Activated T-helper 1 cell treated with anti-CD3 and anti-CD28 coated beads, Interleukin-12 subunit alpha, Interleukin-12 subunit beta, Interleukin-2, Interleukin-4 antibody, amounts not matched to agents 30 ng/mL and 10 ng/mL and 1 ng/mL, durations not matched to agents 14 hours and 24 hours and 36 hours (primary cell): ENCODE measurements at regions not wholly inside any gene's neighbourhood (a gene's known extent, or its start where the extent isn't known, plus 50 kb on each side); places are given as distances from the start of the nearest gene placed in this dataset.

Experiments
- DNase-seq: peaks from one replicate; pipeline ENCODE4 v3.0.0; 2021; ENCODE audit warnings: low spot score
- H3K27ac Mint-ChIP-seq: one replicate; pipeline ENCODE4 v1.8.0; 2021; ENCODE audit warnings: mild to moderate bottlenecking, mixed read lengths
- H3K27me3 Mint-ChIP-seq: one replicate; pipeline ENCODE4 v1.8.0; 2022; ENCODE audit warnings: mild to moderate bottlenecking, moderate library complexity, mixed read lengths; ENCODE audit not compliant: insufficient read depth
- H3K36me3 Mint-ChIP-seq: one replicate; pipeline ENCODE4 v1.8.0; 2021; ENCODE audit warnings: low read depth, mixed read lengths
- H3K4me1 Mint-ChIP-seq: one replicate; pipeline ENCODE4 v1.8.0; 2021; ENCODE audit warnings: low read depth, mixed read lengths
- H3K4me3 Mint-ChIP-seq: one replicate; pipeline ENCODE4 v1.8.0; 2021; ENCODE audit warnings: mild to moderate bottlenecking, moderate library complexity, mixed read lengths
- H3K9me3 Mint-ChIP-seq: one replicate; pipeline ENCODE4 v1.8.0; 2021; ENCODE audit warnings: mixed read lengths
- intact Hi-C: fragments of 100-400 bp; cut with micrococcal nuclease; formaldehyde crosslinking; loops from one replicate; pipeline ENCODE4 v1.15.1; 2024

DNA sequence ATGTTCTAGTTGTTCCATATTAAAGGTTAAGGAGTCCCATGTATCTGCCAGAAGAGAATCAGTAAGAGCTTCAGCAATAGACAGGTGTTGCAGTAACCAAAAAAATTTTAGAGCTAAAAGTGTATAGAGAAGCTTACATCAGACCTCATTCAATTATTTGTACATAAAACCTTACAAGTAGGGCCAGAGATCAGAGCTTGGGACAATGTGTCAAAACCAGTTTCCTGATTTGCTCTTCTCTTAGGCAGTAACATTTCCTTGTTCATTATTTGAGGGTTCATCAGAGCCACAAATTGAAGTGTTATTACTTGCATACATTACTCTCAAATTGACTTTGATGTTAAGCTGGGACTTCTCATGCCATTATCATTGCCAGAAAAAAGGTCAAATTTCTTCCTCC is 55.5 kb upstream of the ATXN7L3B start:
- Mint-ChIP-seq H3K4me1 (no peaks in the 10 kb centered on the region), H3K27ac (no peak overlapping the region), H3K9me3 (no peaks in the 10 kb centered on the region), H3K4me3 (no peak overlapping the region), H3K27me3 (peaks cover 6% of the 10 kb centered on the region), H3K36me3 (no peaks in the 10 kb centered on the region)
- intact Hi-C loops, result no loop called here
- DNase-seq, result no peak

DNA sequence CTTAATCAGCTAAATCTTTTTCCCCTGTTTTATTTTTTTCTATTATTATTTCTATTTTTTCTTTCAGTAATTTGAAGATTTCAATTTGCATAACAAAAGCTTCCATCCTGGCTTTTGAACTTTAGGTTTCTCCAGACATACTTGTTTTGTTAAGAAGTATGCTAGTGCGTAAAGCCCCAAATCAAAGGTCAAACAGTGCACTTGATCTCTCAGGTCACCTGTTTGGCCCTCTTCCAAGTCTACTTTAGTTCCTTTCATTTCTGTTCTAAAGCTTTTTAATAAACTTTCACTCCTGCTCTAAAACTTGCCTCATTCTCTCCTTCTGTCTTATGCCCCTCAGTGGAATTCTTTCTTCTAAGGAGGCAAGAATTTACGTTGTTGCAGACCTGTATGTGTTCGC is 54.6 kb upstream of the ATXN7L3B start:
- Mint-ChIP-seq H3K4me1 (no peaks in the 10 kb centered on the region), H3K36me3 (no peaks in the 10 kb centered on the region), H3K27ac (no peak overlapping the region), H3K9me3 (no peaks in the 10 kb centered on the region), H3K27me3 (peaks cover 6% of the 10 kb centered on the region), H3K4me3 (no peak overlapping the region)
- DNase-seq, result no peak
- intact Hi-C loops, result no loop called here
